HUES48 (cell line): ENCODE measurements at regions not wholly inside any gene's neighbourhood (a gene's known extent, or its start where the extent isn't known, plus 50 kb on each side); places are given as distances from the start of the nearest gene placed in this dataset.
A peak's percentile ranks its signal among the peaks of the same experiment; 100 is the strongest.

Source experiments
- H3K27ac ChIP-seq: one replicate; pipeline ENCODE4 v1.7.0; 2013; ENCODE audit warnings: low read depth, low read length, inconsistent platforms
- H3K27me3 ChIP-seq: 2 replicates; pipeline ENCODE4 v1.6.1; 2013; ENCODE audit warnings: mild to moderate bottlenecking, low read length; ENCODE audit not compliant: control insufficient read depth, insufficient read depth
- H3K36me3 ChIP-seq: 2 replicates; pipeline ENCODE4 v1.6.1; 2013; ENCODE audit warnings: low read length; ENCODE audit not compliant: control insufficient read depth, insufficient read depth
- H3K4me1 ChIP-seq: 2 replicates; pipeline ENCODE4 v1.6.1; 2013; ENCODE audit warnings: mild to moderate bottlenecking, low read length; ENCODE audit not compliant: control insufficient read depth, insufficient read depth
- H3K4me3 ChIP-seq: 2 replicates; pipeline ENCODE4 v1.5.1; 2013; ENCODE audit warnings: mild to moderate bottlenecking, low read depth, low read length
- H3K9ac ChIP-seq: 2 replicates; pipeline ENCODE4 v1.6.1; 2013; ENCODE audit warnings: mild to moderate bottlenecking, low read depth, low read length, moderate library complexity
- H3K9me3 ChIP-seq: 2 replicates; pipeline ENCODE4 v1.6.1; 2013; ENCODE audit warnings: low read length; ENCODE audit not compliant: control insufficient read depth, insufficient read depth

DNA sequence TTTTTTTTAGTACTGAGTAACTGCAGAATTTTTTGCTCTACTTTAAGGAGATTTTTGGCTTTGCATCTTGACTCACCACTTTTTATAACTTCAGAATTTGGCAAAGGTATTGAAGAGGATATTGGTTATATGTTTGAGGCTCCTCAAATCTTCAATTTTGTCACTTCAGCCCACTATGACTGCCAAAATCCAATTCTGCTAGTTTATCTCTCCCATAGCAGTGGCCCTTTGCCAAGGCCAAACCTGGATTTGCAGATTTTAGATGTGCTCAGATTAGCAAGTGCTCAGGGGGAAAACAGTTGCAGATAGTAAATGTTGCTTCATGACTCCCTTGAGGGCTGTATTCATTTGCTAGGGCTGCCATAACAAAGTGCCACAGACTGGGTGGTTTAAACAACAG lies 427.5 kb downstream of the ADRA2A start:
- Histone ChIP-seq H3K9me3 (peaks cover 23% of the 10 kb centered on the region), H3K4me3 (no peak overlapping the region; the same call in 1 of the 2 replicates), H3K27me3 (no peaks in the 10 kb centered on the region), H3K36me3 (no peaks in the 10 kb centered on the region), H3K9ac (no peak overlapping the region), H3K4me1 (peaks cover 22% of the 10 kb centered on the region), H3K27ac (no peak overlapping the region)

DNA sequence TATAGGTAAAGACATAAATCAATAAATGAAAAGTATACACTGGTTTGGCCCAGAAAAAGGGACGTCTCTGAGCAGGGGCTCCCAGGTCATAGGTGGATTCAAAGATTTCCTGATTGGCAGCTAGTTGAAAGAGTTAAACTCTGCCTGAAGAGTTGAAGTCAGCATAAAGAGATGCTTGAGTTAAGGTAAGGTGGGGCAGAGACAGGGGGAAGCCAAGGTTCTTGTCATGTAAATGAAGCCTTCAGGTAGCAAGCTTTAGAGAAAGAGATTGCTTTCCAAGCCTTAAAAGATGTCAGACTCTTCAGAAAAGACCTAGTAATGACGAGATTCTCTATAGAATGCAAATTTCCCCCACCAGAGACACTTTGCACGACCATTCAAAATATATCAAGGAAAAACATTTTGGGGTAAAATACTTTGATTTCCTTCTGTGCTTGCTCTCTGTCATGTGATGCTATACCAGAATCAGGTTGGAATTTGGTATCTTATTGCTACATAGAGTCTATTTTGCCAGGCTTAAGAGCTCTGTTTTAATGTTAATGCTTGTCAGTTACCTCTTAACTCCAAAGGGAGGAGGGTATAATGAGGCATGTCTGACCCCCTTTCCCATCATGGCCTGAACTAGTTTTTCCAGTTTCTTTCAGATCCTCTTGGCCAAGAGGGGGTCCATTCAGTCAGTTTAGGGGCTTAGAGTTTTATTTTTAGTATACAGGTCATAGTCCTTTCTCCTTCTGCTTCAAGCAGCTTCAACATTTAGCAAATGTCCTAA lies 429.6 kb downstream of the ADRA2A start:
- H3K4me1 ChIP-seq, result peaks cover 22% of the 10 kb centered on the region
- H3K4me3 ChIP-seq, result peak overlapping the region; percentile 39; the same call in 1 of the 2 replicates
- peak overlapping the region; percentile 59 for H3K27ac ChIP-seq
- H3K36me3 ChIP-seq, result no peaks in the 10 kb centered on the region
- no peak overlapping the region for H3K9ac ChIP-seq
- H3K27me3 ChIP-seq, result no peaks in the 10 kb centered on the region
- peaks cover 23% of the 10 kb centered on the region for H3K9me3 ChIP-seq

DNA sequence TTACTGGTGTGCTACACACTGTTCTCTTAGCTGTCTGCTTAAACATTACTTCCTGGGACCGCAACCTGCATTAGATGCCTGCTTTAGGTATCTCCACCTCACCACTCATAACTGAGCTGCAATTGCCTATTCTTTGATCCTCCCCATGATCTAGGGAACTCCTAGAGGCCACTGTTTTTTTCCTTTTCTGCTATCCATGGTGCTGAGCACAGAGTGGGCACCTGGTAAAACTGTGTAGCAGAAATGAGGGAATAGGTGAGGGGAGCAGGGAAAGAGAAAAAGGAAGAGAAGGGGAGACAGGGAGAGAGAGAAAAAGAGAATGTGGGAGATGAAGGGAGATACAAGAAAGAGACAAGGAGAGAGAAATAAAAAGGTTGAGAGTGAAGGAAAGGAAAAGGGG lies 434.9 kb downstream of the ADRA2A start:
- no peak overlapping the region for H3K27ac ChIP-seq
- H3K36me3 ChIP-seq, result no peaks in the 10 kb centered on the region
- H3K9me3 ChIP-seq, result no peaks in the 10 kb centered on the region
- H3K4me3 ChIP-seq, result no peak overlapping the region
- H3K9ac ChIP-seq, result no peak overlapping the region
- no peaks in the 10 kb centered on the region for H3K27me3 ChIP-seq
- peaks cover 15% of the 10 kb centered on the region for H3K4me1 ChIP-seq

DNA sequence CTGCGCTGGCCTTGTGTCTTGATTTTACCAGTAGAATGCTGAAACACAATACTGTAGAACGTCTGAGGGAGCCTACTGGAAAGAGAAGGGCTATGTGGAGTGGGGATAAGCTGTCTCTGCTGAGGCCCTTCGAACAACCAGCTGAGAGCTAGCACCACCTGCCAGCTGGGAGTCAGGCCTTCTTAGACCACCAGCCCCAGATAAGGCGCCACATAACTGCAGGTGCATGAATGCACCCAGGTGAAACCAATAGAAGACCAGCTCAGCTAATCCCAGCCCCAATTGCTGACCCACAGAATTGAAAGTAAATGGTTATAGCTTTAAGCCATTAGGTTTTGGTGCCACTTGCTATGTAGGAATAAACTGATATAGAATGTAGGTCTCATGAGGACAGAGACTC lies 438.4 kb downstream of the ADRA2A start:
- H3K27me3 ChIP-seq, result no peaks in the 10 kb centered on the region
- H3K9me3 ChIP-seq, result no peaks in the 10 kb centered on the region
- H3K9ac ChIP-seq, result no peak overlapping the region
- H3K27ac ChIP-seq, result no peak overlapping the region
- H3K4me3 ChIP-seq, result no peak overlapping the region
- H3K4me1 ChIP-seq, result no peaks in the 10 kb centered on the region
- H3K36me3 ChIP-seq, result no peaks in the 10 kb centered on the region

DNA sequence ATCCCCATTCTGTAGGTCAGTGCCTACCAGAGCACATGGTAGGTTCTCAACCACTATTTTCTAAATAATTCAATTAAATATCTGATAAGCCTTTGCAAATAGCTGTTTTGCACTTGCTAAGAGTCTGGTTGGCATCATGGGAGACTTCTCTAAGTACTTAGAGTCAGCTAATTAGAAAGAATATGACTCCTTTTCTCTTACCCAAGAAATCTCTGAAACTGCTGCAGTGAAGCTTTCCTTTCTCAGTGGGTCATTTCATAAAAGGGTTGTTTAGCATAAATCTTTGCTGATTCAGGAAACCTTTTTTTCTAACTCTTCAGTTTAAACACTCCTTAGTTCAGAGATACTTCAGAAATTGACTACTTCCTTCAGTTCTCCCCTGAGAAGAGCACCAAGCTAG lies 438.9 kb downstream of the ADRA2A start:
- no peaks in the 10 kb centered on the region for H3K4me1 ChIP-seq
- no peaks in the 10 kb centered on the region for H3K36me3 ChIP-seq
- no peak overlapping the region for H3K27ac ChIP-seq
- H3K27me3 ChIP-seq, result no peaks in the 10 kb centered on the region
- H3K4me3 ChIP-seq, result no peak overlapping the region
- H3K9me3 ChIP-seq, result no peaks in the 10 kb centered on the region
- no peak overlapping the region for H3K9ac ChIP-seq

GRCh38 chr10:111516144-111516543 lies 439.3 kb downstream of the ADRA2A start:
- H3K9me3 ChIP-seq, result no peaks in the 10 kb centered on the region
- no peaks in the 10 kb centered on the region for H3K27me3 ChIP-seq
- no peaks in the 10 kb centered on the region for H3K4me1 ChIP-seq
- no peak overlapping the region for H3K9ac ChIP-seq
- no peak overlapping the region for H3K27ac ChIP-seq
- H3K4me3 ChIP-seq, result no peak overlapping the region
- H3K36me3 ChIP-seq, result no peaks in the 10 kb centered on the region

DNA sequence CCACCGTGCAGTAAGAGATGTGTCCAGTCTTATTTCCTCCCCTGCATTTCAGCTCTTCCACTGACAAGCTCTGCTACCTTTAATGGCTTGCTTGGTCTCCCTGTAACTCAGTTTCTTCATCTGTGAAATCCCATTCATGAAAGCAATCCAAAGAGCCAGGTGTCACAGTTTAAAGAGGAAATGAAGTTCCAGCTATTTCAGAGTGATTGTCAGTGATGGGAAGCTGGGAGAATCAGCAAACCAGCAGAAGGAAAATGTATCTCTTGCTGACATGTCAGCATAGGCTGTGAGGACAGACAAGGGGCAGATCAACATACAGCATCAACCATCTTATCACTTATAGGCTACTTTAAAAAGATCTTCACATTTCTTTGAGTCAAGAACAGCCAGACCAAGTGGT lies 445.3 kb downstream of the ADRA2A start:
- no peaks in the 10 kb centered on the region for H3K4me1 ChIP-seq
- no peaks in the 10 kb centered on the region for H3K36me3 ChIP-seq
- H3K4me3 ChIP-seq, result no peak overlapping the region
- H3K9me3 ChIP-seq, result no peaks in the 10 kb centered on the region
- H3K27ac ChIP-seq, result no peak overlapping the region
- no peaks in the 10 kb centered on the region for H3K27me3 ChIP-seq
- no peak overlapping the region for H3K9ac ChIP-seq

GRCh38 chr10:111522551-111522950 lies 445.7 kb downstream of the ADRA2A start:
- Histone ChIP-seq H3K27me3 (no peaks in the 10 kb centered on the region), H3K4me1 (no peaks in the 10 kb centered on the region), H3K27ac (no peak overlapping the region), H3K36me3 (no peaks in the 10 kb centered on the region), H3K9me3 (no peaks in the 10 kb centered on the region), H3K4me3 (no peak overlapping the region), H3K9ac (no peak overlapping the region)

- no peaks in the 10 kb centered on the region for H3K27me3 ChIP-seq
- no peaks in the 10 kb centered on the region for H3K9me3 ChIP-seq
- no peak overlapping the region for H3K27ac ChIP-seq
- no peak overlapping the region for H3K4me3 ChIP-seq
- H3K9ac ChIP-seq, result no peak overlapping the region
- H3K4me1 ChIP-seq, result no peaks in the 10 kb centered on the region
- H3K36me3 ChIP-seq, result no peaks in the 10 kb centered on the region
These were observed 446.2 kb downstream of the ADRA2A start for GRCh38 chr10:111523016-111523415.

- H3K36me3 ChIP-seq, result no peaks in the 10 kb centered on the region
- no peaks in the 10 kb centered on the region for H3K27me3 ChIP-seq
These were observed 447.3 kb downstream of the ADRA2A start for GRCh38 chr10:111524134-111524533.

DNA sequence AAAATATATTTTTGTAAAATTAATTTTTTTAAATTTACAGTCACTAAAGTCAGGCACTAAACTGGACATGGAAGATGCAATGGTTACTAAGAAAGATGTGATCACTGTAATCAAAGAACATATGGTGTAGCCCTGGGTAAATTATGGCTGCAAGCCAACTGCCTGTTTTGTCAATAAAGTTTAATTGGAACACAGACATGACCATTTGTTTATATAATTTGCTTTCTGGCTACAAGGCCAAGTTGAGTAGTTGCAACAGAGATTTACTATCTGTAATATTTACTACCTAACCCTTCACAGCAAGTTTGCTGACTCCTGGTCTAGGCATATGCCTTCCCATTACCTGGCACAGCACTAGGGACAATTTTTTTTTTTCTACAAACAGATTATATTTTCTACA lies 448.9 kb downstream of the ADRA2A start:
- Histone ChIP-seq H3K4me3 (no peak overlapping the region), H3K4me1 (no peaks in the 10 kb centered on the region), H3K9ac (no peak overlapping the region), H3K27ac (no peak overlapping the region), H3K27me3 (no peaks in the 10 kb centered on the region), H3K36me3 (no peaks in the 10 kb centered on the region), H3K9me3 (no peaks in the 10 kb centered on the region)

More at GRCh38 chr10:111524134-111524533, 447.3 kb downstream of the ADRA2A start:
- H3K9ac ChIP-seq, result no peak overlapping the region
- H3K4me1 ChIP-seq, result no peaks in the 10 kb centered on the region
- no peak overlapping the region for H3K27ac ChIP-seq
- no peaks in the 10 kb centered on the region for H3K9me3 ChIP-seq
- H3K4me3 ChIP-seq, result no peak overlapping the region
